ENCODE measurements at regions not wholly inside any gene's neighbourhood (a gene's known extent, or its start where the extent isn't known, plus 50 kb on each side); places are given as distances from the start of the nearest gene placed in this dataset.
"Not testable (repeated sequence)": the region's sequence is repeated elsewhere in the genome, so short reads cannot be mapped to it uniquely, and the experiment has no call there.

DNA sequence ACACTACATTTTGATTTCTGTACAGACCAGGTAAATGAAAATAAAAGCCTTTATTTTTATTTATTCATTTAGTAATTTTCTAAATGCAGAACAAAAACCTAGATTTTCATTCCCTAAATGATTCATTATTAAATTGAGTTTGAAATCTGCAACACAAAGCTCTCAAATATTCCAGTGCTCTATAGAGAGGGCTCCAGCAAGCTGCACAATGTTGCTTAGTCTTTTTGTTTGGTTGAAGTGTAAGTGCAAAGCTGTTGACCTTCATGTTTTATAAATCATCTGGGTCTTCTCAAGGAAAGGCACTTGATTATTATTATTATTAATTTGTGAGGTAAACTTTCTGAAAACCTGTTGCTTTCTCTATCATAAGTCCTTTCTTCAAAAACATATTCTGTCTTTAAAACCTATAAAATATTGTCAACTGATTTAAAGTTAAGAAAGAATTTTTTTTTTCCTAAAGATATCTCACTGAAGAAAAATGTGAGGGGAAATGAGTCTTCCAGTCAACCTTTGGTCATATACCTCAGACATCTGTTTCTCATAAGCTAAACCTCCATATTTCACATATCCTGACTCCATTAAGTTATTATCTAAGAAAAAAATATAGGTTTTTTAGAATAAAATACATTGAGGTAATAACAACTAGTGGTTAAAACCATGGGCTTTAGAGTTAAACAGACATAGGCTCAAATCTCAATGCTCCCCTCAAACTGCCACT is 100.7 kb downstream of the ZIC4 start:
- no peak for DNase-seq (ENCODE audit: low spot score)
- TF ChIP-seq, protein P1, sequence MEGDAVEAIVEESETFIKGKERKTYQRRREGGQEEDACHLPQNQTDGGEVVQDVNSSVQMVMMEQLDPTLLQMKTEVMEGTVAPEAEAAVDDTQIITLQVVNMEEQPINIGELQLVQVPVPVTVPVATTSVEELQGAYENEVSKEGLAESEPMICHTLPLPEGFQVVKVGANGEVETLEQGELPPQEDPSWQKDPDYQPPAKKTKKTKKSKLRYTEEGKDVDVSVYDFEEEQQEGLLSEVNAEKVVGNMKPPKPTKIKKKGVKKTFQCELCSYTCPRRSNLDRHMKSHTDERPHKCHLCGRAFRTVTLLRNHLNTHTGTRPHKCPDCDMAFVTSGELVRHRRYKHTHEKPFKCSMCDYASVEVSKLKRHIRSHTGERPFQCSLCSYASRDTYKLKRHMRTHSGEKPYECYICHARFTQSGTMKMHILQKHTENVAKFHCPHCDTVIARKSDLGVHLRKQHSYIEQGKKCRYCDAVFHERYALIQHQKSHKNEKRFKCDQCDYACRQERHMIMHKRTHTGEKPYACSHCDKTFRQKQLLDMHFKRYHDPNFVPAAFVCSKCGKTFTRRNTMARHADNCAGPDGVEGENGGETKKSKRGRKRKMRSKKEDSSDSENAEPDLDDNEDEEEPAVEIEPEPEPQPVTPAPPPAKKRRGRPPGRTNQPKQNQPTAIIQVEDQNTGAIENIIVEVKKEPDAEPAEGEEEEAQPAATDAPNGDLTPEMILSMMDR (IDR thresholded peaks at IDR 0.05; ENCODE audit: extremely low read depth, missing control alignments) = no peak

DNA sequence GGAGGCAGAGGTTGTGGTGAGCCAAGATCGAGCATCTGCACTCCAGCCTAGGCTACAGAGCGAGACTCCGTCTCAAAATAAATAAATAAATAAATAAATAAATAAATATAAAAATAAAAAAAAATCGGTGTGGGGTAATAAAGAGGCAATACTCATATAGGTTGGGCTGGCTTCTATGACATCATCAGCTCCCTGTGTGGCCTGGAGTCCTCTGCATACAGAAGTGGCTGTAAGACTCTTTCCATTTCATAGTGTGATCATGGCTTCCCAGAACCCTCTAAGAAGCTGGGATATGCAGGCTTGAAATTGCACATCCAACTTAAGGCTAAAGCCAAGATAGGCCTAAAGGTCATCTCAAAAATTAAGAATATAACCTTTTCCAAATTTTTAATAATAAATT is 101.6 kb downstream of the ZIC4 start:
- DNase-seq (ENCODE audit: low spot score) = no peak
- TF ChIP-seq, protein P1 (IDR thresholded peaks at IDR 0.05; ENCODE audit: extremely low read depth, missing control alignments) = no peak

DNA sequence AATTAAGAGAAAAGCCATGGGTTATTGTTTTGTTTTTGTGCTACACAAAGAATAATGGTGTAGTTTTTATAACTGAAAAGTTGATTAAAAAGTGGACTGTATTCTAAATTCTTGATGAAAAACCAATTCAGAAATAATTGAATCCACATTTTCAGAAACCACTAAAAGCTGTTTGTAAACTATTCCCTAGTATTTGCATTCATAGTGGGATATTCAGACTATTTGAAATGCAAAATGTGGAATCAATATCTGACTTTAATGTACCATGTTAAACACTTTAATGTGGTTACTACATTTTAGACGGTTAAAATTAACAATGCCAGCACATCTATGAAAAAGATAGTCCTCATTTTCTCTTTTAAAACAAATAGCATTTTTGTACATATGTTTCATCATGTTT is 104.6 kb downstream of the ZIC4 start:
- no peak for DNase-seq (ENCODE audit: low spot score)
- TF ChIP-seq, protein P1 (IDR thresholded peaks at IDR 0.05; ENCODE audit: extremely low read depth, missing control alignments) = no peak

DNA sequence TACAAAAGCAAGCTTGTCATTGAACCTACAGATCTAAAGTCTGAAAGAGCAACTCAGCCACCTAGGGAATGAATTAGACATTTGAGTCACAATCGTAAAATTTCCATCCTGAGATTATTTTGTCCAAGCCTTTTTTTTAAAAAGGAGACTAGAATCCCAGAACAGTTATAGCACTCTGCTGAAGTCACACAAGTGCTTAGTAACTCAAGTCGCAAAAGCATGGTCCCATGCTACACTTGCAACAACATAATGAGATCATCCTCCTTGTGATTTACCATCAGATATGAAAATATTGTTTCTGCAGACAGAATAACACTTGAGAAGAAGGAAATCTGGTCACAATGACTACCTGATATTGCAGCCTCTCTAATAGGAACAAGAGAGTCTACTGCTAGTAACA is 106.7 kb downstream of the ZIC4 start:
- DNase-seq (ENCODE audit: low spot score) = no peak
- TF ChIP-seq, protein P1 (IDR thresholded peaks at IDR 0.05; ENCODE audit: extremely low read depth, missing control alignments) = no peak

DNA sequence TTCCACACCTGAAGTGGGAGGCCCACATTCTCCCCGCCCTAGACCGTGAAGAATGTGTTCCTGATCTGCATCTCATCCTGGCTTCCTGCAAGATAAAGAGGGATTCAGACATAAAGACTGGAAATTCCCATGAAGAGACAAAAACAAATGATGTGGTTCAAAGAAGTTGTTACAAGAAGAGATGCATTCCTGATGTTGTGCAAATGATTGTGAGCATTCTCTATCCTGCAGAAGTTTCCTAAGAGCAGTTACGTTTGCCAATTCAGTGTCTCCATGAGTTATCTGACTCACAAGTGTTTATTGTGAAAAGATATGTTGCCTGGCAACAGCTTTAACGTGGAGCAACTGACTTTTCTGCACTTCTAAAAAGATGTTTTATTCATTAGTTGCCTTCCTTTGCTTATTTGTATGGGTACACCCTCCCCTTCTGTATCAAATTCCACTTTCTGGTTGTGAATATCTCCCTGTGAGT is 107.8 kb downstream of the ZIC4 start:
- TF ChIP-seq, protein P1 (IDR thresholded peaks at IDR 0.05; ENCODE audit: extremely low read depth, missing control alignments) = no peak
- no peak for DNase-seq (ENCODE audit: low spot score)

DNA sequence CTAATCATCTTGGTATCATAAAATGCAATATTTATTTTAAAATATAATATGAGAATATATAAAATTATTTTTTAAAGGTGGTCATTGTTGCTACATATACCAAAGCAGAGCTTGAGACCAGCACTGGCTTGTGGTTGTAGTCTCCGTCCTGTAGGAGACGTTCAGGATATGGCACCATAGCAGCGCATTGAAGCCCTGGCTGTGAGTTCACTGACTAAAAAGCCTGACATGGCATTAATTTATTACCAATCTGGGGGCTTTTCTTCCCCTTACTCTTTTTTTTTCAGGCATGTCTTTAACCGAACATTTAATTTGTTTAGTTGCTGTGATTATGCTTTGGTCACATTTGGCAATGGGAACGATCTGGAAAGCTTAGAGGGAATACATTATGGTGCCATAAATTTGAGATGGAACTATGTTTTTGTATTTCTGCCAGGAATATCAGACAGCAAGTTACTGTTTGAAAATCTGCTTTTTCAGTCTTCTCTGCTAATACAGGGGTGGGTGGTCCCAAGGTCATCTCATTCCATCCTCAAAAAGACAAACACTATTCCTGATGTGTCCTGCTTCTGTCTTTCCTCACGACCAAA is 108.5 kb downstream of the ZIC4 start:
- DNase-seq (ENCODE audit: low spot score) = no peak
- TF ChIP-seq, protein P1 (IDR thresholded peaks at IDR 0.05; ENCODE audit: extremely low read depth, missing control alignments) = no peak

DNA sequence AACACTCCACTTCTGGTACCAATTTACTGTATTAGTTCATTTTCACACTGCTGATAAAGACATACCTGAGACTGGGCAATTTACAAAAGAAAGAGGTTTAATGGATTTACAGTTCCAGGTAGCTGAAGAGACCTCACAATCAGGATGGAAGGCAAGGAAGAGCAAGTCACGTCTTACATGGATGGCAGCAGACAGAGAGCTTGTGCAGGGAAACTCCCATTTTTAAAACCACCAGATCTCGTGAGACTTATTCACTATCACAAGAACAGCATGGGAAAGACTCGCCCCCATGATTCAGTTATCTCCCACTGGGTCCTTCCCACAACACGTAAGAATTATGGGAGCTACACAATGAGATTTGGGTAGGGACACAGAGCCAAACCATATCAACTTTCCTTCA is 119.0 kb downstream of the ZIC4 start:
- DNase-seq (ENCODE audit: low spot score) = not testable (repeated sequence)

DNA sequence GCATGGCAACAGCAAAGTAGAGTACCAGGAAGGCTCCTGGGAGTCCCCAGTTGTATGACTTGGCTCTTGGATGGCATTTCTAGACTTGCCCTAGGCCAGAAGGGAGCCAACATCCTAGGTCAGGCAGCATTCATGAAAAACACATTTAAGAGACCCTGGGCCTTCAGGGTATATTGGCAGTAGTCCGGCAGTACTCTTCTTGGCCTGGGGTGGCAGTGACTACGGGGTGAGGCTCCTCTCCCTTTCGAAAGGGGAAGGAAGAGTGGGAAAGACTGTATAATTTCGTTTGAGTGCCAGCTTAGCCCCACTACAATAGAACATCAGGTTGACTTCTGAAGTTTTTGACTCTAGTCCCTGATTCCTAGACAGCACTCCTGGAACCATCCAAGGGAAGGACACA is 136.4 kb downstream of the ZIC4 start:
- TF ChIP-seq, protein P1 (IDR thresholded peaks at IDR 0.05; ENCODE audit: extremely low read depth, missing control alignments) = no peak
- DNase-seq (ENCODE audit: low spot score) = no peak
